HEK293T (cell line): ENCODE measurements at regions not wholly inside any gene's neighbourhood (a gene's known extent, or its start where the extent isn't known, plus 50 kb on each side); places are given as distances from the start of the nearest gene placed in this dataset.

ENCODE experiments used
- ARNT ChIP-seq: fragments of 450-650 bp; IDR thresholded peaks from 2 replicates; pipeline ENCODE4 v1.6.1; 2017; ENCODE audit warnings: mild to moderate bottlenecking
- BHLHE40 ChIP-seq: fragments of 450-650 bp; IDR thresholded peaks from 2 replicates; pipeline ENCODE4 v1.6.1; 2016; ENCODE audit warnings: mild to moderate bottlenecking, moderate library complexity, borderline replicate concordance
- ELF4 ChIP-seq: fragments of 450-650 bp; IDR thresholded peaks from 2 replicates; pipeline ENCODE4 v1.6.1; 2017; ENCODE audit warnings: antibody characterized with exemption
- FOXA1 ChIP-seq: fragments of 450-650 bp; IDR thresholded peaks from 2 replicates; pipeline ENCODE4 v1.6.1; 2016; ENCODE audit warnings: mild to moderate bottlenecking
- FOXK2 ChIP-seq: fragments of 450-650 bp; IDR thresholded peaks from 2 replicates; pipeline ENCODE4 v1.6.1; 2016; ENCODE audit warnings: mild to moderate bottlenecking
- FOXM1 ChIP-seq: fragments of 450-650 bp; IDR thresholded peaks from 2 replicates; pipeline ENCODE4 v1.6.1; 2017; ENCODE audit warnings: mild to moderate bottlenecking, borderline replicate concordance
- HDGF ChIP-seq: fragments of 450-650 bp; IDR thresholded peaks from 2 replicates; pipeline ENCODE4 v1.6.1; 2017; ENCODE audit warnings: antibody characterized with exemption, borderline replicate concordance
- LEF1 ChIP-seq: fragments of 450-650 bp; IDR thresholded peaks from 2 replicates; pipeline ENCODE4 v1.6.1; 2017; ENCODE audit warnings: mild to moderate bottlenecking, borderline replicate concordance
- NFRKB ChIP-seq: fragments of 450-650 bp; IDR thresholded peaks from 2 replicates; pipeline ENCODE4 v1.6.1; 2016; ENCODE audit warnings: mild to moderate bottlenecking, moderate library complexity
- SP1 ChIP-seq: fragments of 450-650 bp; IDR thresholded peaks from 2 replicates; pipeline ENCODE4 v1.6.1; 2017

GRCh38 chr3:177484206-177484605, 286.9 kb upstream of the TBL1XR1 start:
- TF ChIP-seq FOXM1 (no peak), SP1 (no peak), ELF4 (no peak), BHLHE40 (no peak), HDGF (no peak), ARNT (no peak), LEF1 (no peak), FOXA1 (no peak), FOXK2 (no peak), NFRKB (no peak)
